ENCODE measurements at regions not wholly inside any gene's neighbourhood (a gene's known extent, or its start where the extent isn't known, plus 50 kb on each side); places are given as distances from the start of the nearest gene placed in this dataset.

GRCh38 chr2:7952046-7952745, 729.7 kb upstream of the ID2 start:
- no peaks in the 10 kb centered on the region for H3K9me3 ChIP-seq (ENCODE audit: low read depth)
- H3K4me2 ChIP-seq (ENCODE audit: unreplicated experiment), result no peak overlapping the region
- no peak for DNase-seq
- H3K4me1 ChIP-seq (ENCODE audit: insufficient read depth), result peaks cover 16% of the 10 kb centered on the region
- no peak overlapping the region for H3K9ac ChIP-seq
- no peak overlapping the region for H3K4me3 ChIP-seq
- no peaks in the 10 kb centered on the region for H4K20me1 ChIP-seq (ENCODE audit: insufficient read depth)
- no peaks in the 10 kb centered on the region for H3K9me2 ChIP-seq (ENCODE audit: insufficient read depth)
- no peak overlapping the region for H2AFZ ChIP-seq
- H3K79me2 ChIP-seq (ENCODE audit: insufficient read depth), result no peaks in the 10 kb centered on the region
- in situ Hi-C loops (cut with MboI), result no loop called here
- 78 to 82% methylated on average over 15 of the region's 15 CpGs for WGBS, 2 experiments (ENCODE audit: low coverage in 1 of 2, low lambda C conversion rate in 2 of 2, missing lambda C conversion rate in 2 of 2)
- H3K27me3 ChIP-seq (replicated peaks; ENCODE audit: insufficient read depth), result no peaks in the 10 kb centered on the region
- 0 out of 2 replicates have a peak, but pooled peaks cover 7% of the 10 kb centered on the region for H3F3A ChIP-seq (ENCODE audit: insufficient read depth)
- no peaks in the 10 kb centered on the region for H3K36me3 ChIP-seq (ENCODE audit: low read depth)
- TF ChIP-seq EZH2phosphoT487 (IDR thresholded peaks at IDR 0.05; ENCODE audit: insufficient read depth, low read depth), result no peak
- no peak for TF ChIP-seq EZH2 (IDR thresholded peaks at IDR 0.05; ENCODE audit: insufficient read depth, poor library complexity, severe bottlenecking)
- H3K27ac ChIP-seq, result no peak overlapping the region

GRCh38 chr2:7953195-7953594, 728.7 kb upstream of the ID2 start:
- H3K4me1 ChIP-seq (ENCODE audit: insufficient read depth), result peaks cover 16% of the 10 kb centered on the region
- H3K9ac ChIP-seq, result no peak overlapping the region
- H2AFZ ChIP-seq, result no peak overlapping the region
- in situ Hi-C loops (cut with MboI), result no loop called here
- H3K36me3 ChIP-seq (ENCODE audit: low read depth), result no peaks in the 10 kb centered on the region
- no peak overlapping the region for H3K27ac ChIP-seq
- H3K79me2 ChIP-seq (ENCODE audit: insufficient read depth), result no peaks in the 10 kb centered on the region
- no peaks in the 10 kb centered on the region for H4K20me1 ChIP-seq (ENCODE audit: insufficient read depth)
- H3K9me3 ChIP-seq (ENCODE audit: low read depth), result no peaks in the 10 kb centered on the region
- WGBS, 2 experiments (ENCODE audit: low coverage in 1 of 2, low lambda C conversion rate in 2 of 2, missing lambda C conversion rate in 2 of 2), result 89 to 90% methylated on average over 6 of the region's 6 CpGs
- TF ChIP-seq EZH2phosphoT487 (IDR thresholded peaks at IDR 0.05; ENCODE audit: insufficient read depth, low read depth) (no peak), EZH2 (IDR thresholded peaks at IDR 0.05; ENCODE audit: insufficient read depth, poor library complexity, severe bottlenecking) (no peak)
- no peaks in the 10 kb centered on the region for H3K9me2 ChIP-seq (ENCODE audit: insufficient read depth)
- no peak overlapping the region for H3K4me2 ChIP-seq (ENCODE audit: unreplicated experiment)
- DNase-seq, result no peak
- H3F3A ChIP-seq (ENCODE audit: insufficient read depth), result 0 out of 2 replicates have a peak, but pooled peaks cover 7% of the 10 kb centered on the region
- no peak overlapping the region for H3K4me3 ChIP-seq
- no peaks in the 10 kb centered on the region for H3K27me3 ChIP-seq (replicated peaks; ENCODE audit: insufficient read depth)

DNA sequence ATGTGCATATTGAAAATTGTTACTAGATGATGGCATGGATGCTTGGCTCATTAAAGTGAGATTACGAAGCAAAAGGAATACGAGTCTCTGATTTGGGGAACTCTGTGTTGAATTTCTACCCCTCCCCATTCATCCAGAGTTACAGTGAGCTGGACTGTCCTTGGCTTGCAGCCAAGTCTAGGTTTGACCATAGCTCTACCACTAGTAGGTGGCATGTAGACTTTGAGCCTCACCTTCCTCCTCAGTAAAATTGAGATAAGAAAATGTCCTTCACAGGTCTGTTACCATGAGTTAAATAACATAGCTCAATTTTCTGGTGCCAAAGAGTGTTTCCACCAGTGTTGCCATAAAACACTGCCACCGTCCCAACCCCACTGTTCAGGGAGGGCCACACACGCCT, 727.6 kb upstream of the ID2 start:
- H3K9ac ChIP-seq, result no peak overlapping the region
- no peak for DNase-seq
- H3K9me3 ChIP-seq (ENCODE audit: low read depth), result no peaks in the 10 kb centered on the region
- no peak overlapping the region for H2AFZ ChIP-seq
- no peak overlapping the region for H3K4me3 ChIP-seq
- no peaks in the 10 kb centered on the region for H3K27me3 ChIP-seq (replicated peaks; ENCODE audit: insufficient read depth)
- no peaks in the 10 kb centered on the region for H3K9me2 ChIP-seq (ENCODE audit: insufficient read depth)
- WGBS, 2 experiments (ENCODE audit: low coverage in 1 of 2, low lambda C conversion rate in 2 of 2, missing lambda C conversion rate in 2 of 2), result 65 to 67% methylated on average over 4 of the region's 4 CpGs
- in situ Hi-C loops (cut with MboI), result no loop called here
- H3K27ac ChIP-seq, result no peak overlapping the region
- H3K4me1 ChIP-seq (ENCODE audit: insufficient read depth), result peaks cover 15% of the 10 kb centered on the region
- no peak for TF ChIP-seq EZH2phosphoT487 (IDR thresholded peaks at IDR 0.05; ENCODE audit: insufficient read depth, low read depth)
- no peak for TF ChIP-seq EZH2 (IDR thresholded peaks at IDR 0.05; ENCODE audit: insufficient read depth, poor library complexity, severe bottlenecking)
- no peaks in the 10 kb centered on the region for H4K20me1 ChIP-seq (ENCODE audit: insufficient read depth)
- 0 out of 2 replicates have a peak, but pooled peaks cover 7% of the 10 kb centered on the region for H3F3A ChIP-seq (ENCODE audit: insufficient read depth)
- H3K79me2 ChIP-seq (ENCODE audit: insufficient read depth), result no peaks in the 10 kb centered on the region
- no peak overlapping the region for H3K4me2 ChIP-seq (ENCODE audit: unreplicated experiment)
- no peaks in the 10 kb centered on the region for H3K36me3 ChIP-seq (ENCODE audit: low read depth)

- Histone ChIP-seq H3K27ac (no peak overlapping the region), H2AFZ (no peak overlapping the region), H3K4me3 (no peak overlapping the region), H3K4me1 (ENCODE audit: insufficient read depth) (no peaks in the 10 kb centered on the region), H3K36me3 (ENCODE audit: low read depth) (no peaks in the 10 kb centered on the region), H3K4me2 (ENCODE audit: unreplicated experiment) (no peak overlapping the region), H3F3A (ENCODE audit: insufficient read depth) (no peaks in the 10 kb centered on the region), H3K9me3 (ENCODE audit: low read depth) (no peaks in the 10 kb centered on the region), H3K9me2 (ENCODE audit: insufficient read depth) (no peaks in the 10 kb centered on the region), H3K27me3 (replicated peaks; ENCODE audit: insufficient read depth) (no peaks in the 10 kb centered on the region), H4K20me1 (ENCODE audit: insufficient read depth) (no peaks in the 10 kb centered on the region), H3K79me2 (ENCODE audit: insufficient read depth) (no peaks in the 10 kb centered on the region), H3K9ac (no peak overlapping the region)
- DNase-seq, result peak; percentile 38
- no peak for TF ChIP-seq EZH2 (IDR thresholded peaks at IDR 0.05; ENCODE audit: insufficient read depth, poor library complexity, severe bottlenecking)
- no peak for TF ChIP-seq EZH2phosphoT487 (IDR thresholded peaks at IDR 0.05; ENCODE audit: insufficient read depth, low read depth)
- in situ Hi-C loops (cut with MboI), result no loop called here
- WGBS, 2 experiments (ENCODE audit: low coverage in 1 of 2, low lambda C conversion rate in 2 of 2, missing lambda C conversion rate in 2 of 2), result 85 to 90% methylated on average over 6 of the region's 6 CpGs
Measured at GRCh38 chr2:7956126-7956689, 725.6 kb upstream of the ID2 start.

Data from GM23248 (cell line).